AG09319 (cell line): ENCODE measurements at regions not wholly inside any gene's neighbourhood (a gene's known extent, or its start where the extent isn't known, plus 50 kb on each side); places are given as distances from the start of the nearest gene placed in this dataset.

Source experiments
- DNase-seq: peaks from one replicate; pipeline ENCODE4 v3.0.0-alpha.2; 2010; ENCODE audit warnings: low read depth; ENCODE audit errors: extremely low read depth
- TF ChIP-seq, protein P1 (sequence below): IDR thresholded peaks from 2 replicates; pipeline ENCODE4 v1.5.1; 2011; ENCODE audit warnings: low read depth, mild to moderate bottlenecking, inconsistent platforms, low read length, moderate library complexity

DNA sequence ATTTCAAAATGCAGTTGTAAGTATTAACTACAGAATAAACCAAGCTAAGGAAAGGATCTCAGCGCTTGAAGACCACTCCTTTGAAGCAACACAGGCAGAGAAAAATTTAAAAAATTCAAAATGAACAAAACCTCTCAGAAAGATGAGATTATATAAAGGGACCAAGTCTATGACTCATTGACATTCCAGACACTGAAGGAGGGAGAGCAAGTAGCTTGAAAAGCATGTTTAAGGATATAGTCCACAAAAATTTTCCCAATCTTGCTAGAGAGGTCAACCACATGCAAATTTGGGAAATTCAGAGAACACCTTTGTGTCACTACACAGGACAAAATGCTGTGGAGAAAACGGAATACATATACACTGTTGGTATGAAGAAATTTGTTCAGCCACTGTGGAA, 112.6 kb upstream of the MC4R start:
- TF ChIP-seq, protein P1, sequence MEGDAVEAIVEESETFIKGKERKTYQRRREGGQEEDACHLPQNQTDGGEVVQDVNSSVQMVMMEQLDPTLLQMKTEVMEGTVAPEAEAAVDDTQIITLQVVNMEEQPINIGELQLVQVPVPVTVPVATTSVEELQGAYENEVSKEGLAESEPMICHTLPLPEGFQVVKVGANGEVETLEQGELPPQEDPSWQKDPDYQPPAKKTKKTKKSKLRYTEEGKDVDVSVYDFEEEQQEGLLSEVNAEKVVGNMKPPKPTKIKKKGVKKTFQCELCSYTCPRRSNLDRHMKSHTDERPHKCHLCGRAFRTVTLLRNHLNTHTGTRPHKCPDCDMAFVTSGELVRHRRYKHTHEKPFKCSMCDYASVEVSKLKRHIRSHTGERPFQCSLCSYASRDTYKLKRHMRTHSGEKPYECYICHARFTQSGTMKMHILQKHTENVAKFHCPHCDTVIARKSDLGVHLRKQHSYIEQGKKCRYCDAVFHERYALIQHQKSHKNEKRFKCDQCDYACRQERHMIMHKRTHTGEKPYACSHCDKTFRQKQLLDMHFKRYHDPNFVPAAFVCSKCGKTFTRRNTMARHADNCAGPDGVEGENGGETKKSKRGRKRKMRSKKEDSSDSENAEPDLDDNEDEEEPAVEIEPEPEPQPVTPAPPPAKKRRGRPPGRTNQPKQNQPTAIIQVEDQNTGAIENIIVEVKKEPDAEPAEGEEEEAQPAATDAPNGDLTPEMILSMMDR, result no peak
- no peak for DNase-seq

DNA sequence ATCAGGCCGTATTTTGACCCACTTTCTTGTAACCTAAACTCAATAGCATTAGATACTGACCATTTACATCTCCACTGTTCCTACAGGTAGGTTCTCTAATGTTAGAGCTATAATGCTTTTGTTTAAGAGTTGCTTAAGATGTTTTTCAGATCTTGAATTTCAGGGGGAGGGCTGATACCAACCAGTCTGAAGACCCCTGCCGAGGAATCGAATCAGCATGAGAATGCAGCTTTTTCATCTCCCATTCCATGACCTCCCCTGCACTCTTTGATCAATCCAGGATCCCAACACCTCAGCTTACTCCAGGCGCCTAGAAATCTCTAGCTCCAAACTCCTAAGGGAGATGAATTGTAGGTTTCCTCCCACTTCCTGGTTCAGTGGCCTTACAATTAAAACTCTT, 120.5 kb upstream of the MC4R start:
- no peak for DNase-seq
- TF ChIP-seq, protein P1, result no peak

DNA sequence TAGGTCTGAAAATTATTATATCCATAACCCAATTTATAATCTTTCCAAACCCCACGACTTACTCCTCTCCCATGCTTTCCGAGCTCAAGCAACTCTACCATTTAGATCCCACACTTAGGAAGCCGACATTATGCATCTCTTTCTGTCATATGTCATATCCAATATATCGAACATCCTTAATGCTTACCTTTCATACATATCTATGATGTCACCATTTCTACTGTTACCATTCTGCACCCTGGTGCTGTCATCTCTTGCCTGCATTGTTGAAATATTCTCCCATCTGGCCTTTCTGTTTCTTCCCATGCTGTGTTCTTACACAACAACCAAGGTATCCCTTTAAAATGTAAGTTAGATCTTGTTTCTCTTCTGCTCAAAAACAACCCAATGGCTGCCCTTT, 127.1 kb upstream of the MC4R start:
- no peak for DNase-seq
- TF ChIP-seq, protein P1, result no peak

DNA sequence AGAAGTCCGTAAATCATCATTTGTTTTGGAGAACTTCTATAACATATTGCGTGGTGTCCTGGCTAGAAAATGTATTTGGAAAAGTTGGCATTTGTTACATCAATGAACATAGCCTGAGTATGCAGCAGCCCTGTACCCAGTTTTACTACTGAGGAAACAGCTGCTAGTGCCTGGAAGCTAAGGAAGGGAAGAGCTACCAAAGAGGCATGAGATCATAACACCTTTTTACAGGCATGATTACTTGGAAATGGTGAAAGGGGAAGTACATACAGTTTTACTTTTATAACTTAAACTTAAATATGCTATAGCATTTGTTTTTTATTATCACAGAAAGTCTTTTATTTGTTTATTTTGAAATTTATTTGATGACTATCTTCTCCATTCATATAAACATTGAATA, 128.4 kb upstream of the MC4R start:
- DNase-seq, result no peak
- TF ChIP-seq, protein P1, result no peak

DNA sequence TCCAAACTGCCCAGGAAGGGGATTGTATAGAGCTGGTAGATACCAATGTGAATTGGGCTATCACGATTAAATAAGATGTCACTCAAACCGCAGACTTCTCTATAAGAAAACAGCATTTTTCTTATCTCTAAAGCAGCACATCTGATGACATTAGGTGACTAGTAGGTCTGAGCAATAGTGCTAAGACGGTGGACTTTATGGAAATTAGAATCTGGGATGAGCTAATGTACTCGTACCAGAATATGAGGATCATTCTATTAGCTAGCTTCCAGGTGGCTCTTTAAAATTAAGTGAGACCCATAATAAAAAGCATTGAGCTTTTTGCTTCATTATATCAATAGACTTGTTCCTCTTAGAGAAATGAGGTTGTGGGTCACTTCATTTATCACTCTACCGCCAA, 130.0 kb upstream of the MC4R start:
- no peak for DNase-seq
- TF ChIP-seq, protein P1, result no peak

DNA sequence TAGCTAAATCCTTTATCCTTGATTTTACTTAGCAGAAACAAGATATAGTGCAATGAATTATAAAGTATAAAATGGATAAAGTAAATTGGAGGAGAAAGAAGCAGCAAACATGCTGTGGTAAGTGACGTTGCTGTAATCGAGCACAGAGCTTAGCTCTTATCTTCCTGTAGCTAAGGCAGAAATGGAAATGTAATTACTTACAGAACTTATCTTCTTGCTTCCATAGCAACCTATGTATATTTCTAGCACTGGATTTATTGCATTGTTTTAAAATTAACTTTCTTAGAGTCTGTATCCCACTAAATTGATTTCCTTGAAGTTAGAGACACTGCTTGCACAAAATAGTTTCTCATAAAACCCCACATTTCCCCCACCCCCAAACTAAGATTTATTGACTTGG, 130.6 kb upstream of the MC4R start:
- TF ChIP-seq, protein P1, result no peak
- DNase-seq, result no peak

DNA sequence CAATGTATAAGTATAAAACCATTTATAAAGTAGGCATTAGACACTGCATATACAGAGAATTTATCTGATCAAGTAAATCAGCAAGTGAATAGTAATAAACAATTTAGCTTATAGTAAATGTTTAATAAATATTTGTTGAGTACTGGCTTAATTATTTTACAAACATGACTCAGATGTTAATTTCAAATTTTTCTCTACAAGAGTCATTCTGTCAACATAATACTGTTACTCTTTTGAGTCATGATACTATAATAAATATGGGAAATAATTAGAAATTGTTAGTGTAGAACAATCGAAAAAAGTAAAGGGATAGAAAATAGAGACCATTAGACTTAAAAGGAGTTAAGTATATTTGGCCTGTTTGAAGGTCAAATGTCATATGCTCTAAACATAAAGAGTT, 133.6 kb upstream of the MC4R start:
- DNase-seq, result no peak
- TF ChIP-seq, protein P1, result no peak
